K562 (cell line): ENCODE measurements at regions not wholly inside any gene's neighbourhood (a gene's known extent, or its start where the extent isn't known, plus 50 kb on each side); places are given as distances from the start of the nearest gene placed in this dataset.

Source experiments
- ATF7 ChIP-seq: fragments of 450-650 bp; IDR thresholded peaks from 2 replicates; pipeline ENCODE4 v1.7.1; 2014; ENCODE audit warnings: mild to moderate bottlenecking, moderate library complexity
- CBX1 ChIP-seq: sonication (generic); IDR thresholded peaks from 2 replicates; pipeline ENCODE4 v1.6.1; 2016; ENCODE audit warnings: antibody characterized with exemption, low read depth, mild to moderate bottlenecking
- HES1 ChIP-seq: fragments of 450-650 bp; IDR thresholded peaks from 2 replicates; pipeline ENCODE4 v1.6.1; 2016; ENCODE audit warnings: low read depth, mild to moderate bottlenecking, moderate library complexity
- KLF16 ChIP-seq: IDR thresholded peaks from 2 replicates; pipeline ENCODE4 v1.6.1; 2016; ENCODE audit warnings: antibody characterized with exemption
- MIER1 ChIP-seq: fragments of 450-650 bp; IDR thresholded peaks from 2 replicates; pipeline ENCODE4 v1.6.1; 2016; ENCODE audit warnings: antibody characterized with exemption, mild to moderate bottlenecking, low read depth
- NR2F6 ChIP-seq: fragments of 450-650 bp; formaldehyde crosslinking; IDR thresholded peaks from 2 replicates; pipeline ENCODE4 v1.4.0; 2020; ENCODE audit warnings: mild to moderate bottlenecking
- POLR2B ChIP-seq: fragments of 450-650 bp; IDR thresholded peaks from 2 replicates; pipeline ENCODE4 v1.6.1; 2018; ENCODE audit warnings: low read depth; ENCODE audit not compliant: partially characterized antibody
- RAD21 ChIP-seq, 2 experiments: fragments of 250-450 bp in 1 of 2; fragments of 450-650 bp in 1 of 2; sonication (Bioruptor Pico) in 1 of 2; formaldehyde crosslinking in 1 of 2; IDR thresholded peaks in 1 of 2; conservative IDR thresholded peaks in 1 of 2; 2 replicates each; pipeline versions ENCODE4 v1.4.0 to v1.8.0; 2020 to 2022; ENCODE audit warnings: mild to moderate bottlenecking in 2 of 2, moderate library complexity in 1 of 2
- RBM25 ChIP-seq: fragments of 200-400 bp; formaldehyde crosslinking; IDR thresholded peaks from 2 replicates; pipeline ENCODE4 v1.6.1; 2018; ENCODE audit warnings: low read length, low read depth, moderate library complexity; ENCODE audit not compliant: severe bottlenecking
- RCOR1 ChIP-seq, 2 experiments: IDR thresholded peaks; 2 replicates each; pipeline ENCODE4 v1.6.1; 2012; ENCODE audit warnings: low read depth in 2 of 2, low read length in 2 of 2, borderline replicate concordance in 1 of 2, improper control_type of control experiment in 1 of 2
- REST ChIP-seq, 2 experiments: fragments of 450-650 bp; formaldehyde crosslinking in 1 of 2; IDR thresholded peaks; 2 replicates each; pipeline versions ENCODE4 v1.4.0 to v1.6.1; 2014 to 2020; ENCODE audit warnings: mild to moderate bottlenecking in 2 of 2, borderline replicate concordance in 1 of 2, low read depth in 1 of 2
- SMC3 ChIP-seq: conservative IDR thresholded peaks from 2 replicates; pipeline ENCODE4 v1.6.1; 2011; ENCODE audit warnings: low read depth, low read length, improper control_type of control experiment; ENCODE audit not compliant: insufficient read depth
- ZNF212 ChIP-seq: fragments of 450-650 bp; formaldehyde crosslinking; IDR thresholded peaks from 2 replicates; pipeline ENCODE4 v1.4.0; 2020; ENCODE audit warnings: mild to moderate bottlenecking
- TF ChIP-seq, protein P1 (sequence below): sonication (generic); IDR thresholded peaks from 2 replicates; pipeline ENCODE4 v1.6.1; 2016
- TF ChIP-seq, protein P2 (sequence below): fragments of 250-450 bp; sonication (Bioruptor Pico); IDR thresholded peaks from 2 replicates; pipeline ENCODE4 v1.5.1; 2021; ENCODE audit warnings: mild to moderate bottlenecking

DNA sequence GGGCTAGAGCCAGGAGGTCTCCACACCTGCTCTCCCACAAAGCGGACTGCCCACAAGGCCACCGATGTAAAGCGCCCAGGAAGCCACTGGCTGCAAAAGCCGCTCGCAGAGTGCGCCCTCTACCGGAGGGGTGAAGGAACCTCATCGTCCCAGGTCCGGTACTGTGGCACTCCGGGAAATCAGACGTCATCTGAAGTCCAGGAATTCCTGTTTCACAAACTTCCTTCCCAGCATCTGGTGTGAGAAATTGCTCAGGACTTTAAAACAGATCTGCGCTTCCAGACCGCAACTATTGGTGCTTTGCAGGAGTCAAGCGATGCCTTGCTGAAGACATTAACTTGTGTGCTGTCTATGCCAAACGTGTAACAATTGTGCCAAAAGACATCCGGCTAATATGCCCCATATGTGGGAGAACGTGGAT, 115.1 kb upstream of the ARID1B start (continued):
- peak; percentile 71 for TF ChIP-seq REST (IDR thresholded peaks at IDR 0.05; ENCODE audit: borderline replicate concordance)
- no peak for TF ChIP-seq REST (CRISPR knock-in tag; IDR thresholded peaks at IDR 0.05; ENCODE audit: low read depth)
- TF ChIP-seq, protein P1, sequence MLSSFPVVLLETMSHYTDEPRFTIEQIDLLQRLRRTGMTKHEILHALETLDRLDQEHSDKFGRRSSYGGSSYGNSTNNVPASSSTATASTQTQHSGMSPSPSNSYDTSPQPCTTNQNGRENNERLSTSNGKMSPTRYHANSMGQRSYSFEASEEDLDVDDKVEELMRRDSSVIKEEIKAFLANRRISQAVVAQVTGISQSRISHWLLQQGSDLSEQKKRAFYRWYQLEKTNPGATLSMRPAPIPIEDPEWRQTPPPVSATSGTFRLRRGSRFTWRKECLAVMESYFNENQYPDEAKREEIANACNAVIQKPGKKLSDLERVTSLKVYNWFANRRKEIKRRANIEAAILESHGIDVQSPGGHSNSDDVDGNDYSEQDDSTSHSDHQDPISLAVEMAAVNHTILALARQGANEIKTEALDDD, result no peak
- peak; percentile 71 for TF ChIP-seq SMC3
- TF ChIP-seq RAD21 (CRISPR knock-in tag; conservative IDR thresholded peaks at IDR 0.05 in 1 of 2, IDR thresholded peaks at IDR 0.05 in 1 of 2), result peak; percentile 69 to 86
- peak; percentile 76 for TF ChIP-seq ATF7
- peak in 1 of 2 experiments; percentile 62; a peak in 1 of 4 replicates for TF ChIP-seq RCOR1 (IDR thresholded peaks at IDR 0.05; ENCODE audit: borderline replicate concordance in 1 of 2, low read depth in 2 of 2, low read length in 2 of 2)
- no peak for TF ChIP-seq NR2F6 (CRISPR knock-in tag)
- TF ChIP-seq MIER1, result no peak
- no peak for TF ChIP-seq RBM25
- TF ChIP-seq HES1, result no peak
- peak; percentile 54; the same call in 1 of the 2 replicates for TF ChIP-seq KLF16
- no peak for TF ChIP-seq ZNF212 (CRISPR knock-in tag)
- TF ChIP-seq CBX1, result 0 out of 2 replicates have a peak, but pooled peaks have one; percentile 72
- no peak for TF ChIP-seq POLR2B
- TF ChIP-seq, protein P2, sequence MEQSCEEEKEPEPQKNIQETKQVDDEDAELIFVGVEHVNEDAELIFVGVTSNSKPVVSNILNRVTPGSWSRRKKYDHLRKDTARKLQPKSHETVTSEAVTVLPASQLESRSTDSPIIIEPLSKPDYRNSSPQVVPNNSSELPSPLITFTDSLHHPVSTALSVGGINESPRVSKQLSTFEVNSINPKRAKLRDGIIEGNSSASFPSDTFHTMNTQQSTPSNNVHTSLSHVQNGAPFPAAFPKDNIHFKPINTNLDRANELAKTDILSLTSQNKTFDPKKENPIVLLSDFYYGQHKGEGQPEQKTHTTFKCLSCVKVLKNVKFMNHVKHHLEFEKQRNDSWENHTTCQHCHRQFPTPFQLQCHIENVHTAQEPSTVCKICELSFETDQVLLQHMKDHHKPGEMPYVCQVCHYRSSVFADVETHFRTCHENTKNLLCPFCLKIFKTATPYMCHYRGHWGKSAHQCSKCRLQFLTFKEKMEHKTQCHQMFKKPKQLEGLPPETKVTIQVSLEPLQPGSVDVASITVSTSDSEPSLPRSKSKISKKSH (CRISPR knock-in tag), result no peak
